Ovary (tissue), 3 donors: ENCODE measurements at regions not wholly inside any gene's neighbourhood (a gene's known extent, or its start where the extent isn't known, plus 50 kb on each side); places are given as distances from the start of the nearest gene placed in this dataset.

Source experiments
- CTCF ChIP-seq, 3 donors: fragments of 450-650 bp in 2 of 3; fragments of 200-600 bp in 1 of 3; IDR thresholded peaks; one replicate each; pipeline versions ENCODE4 v1.5.1 to v1.8.0; 2016 to 2022; ENCODE audit warnings: antibody characterized with exemption in 3 of 3, mild to moderate bottlenecking in 1 of 3
- EP300 ChIP-seq: sonication (generic); formaldehyde crosslinking; IDR thresholded peaks from one replicate; pipeline ENCODE4 v1.6.1; 2017; ENCODE audit warnings: antibody characterized with exemption
- POLR2A ChIP-seq: fragments of 450-650 bp; IDR thresholded peaks from one replicate; pipeline ENCODE4 v1.6.1; 2017; ENCODE audit warnings: antibody characterized with exemption, mild to moderate bottlenecking, moderate library complexity
- donor health status: DM: no; HTN: no; CAD: no.

- TF ChIP-seq CTCF (IDR thresholded peaks at IDR 0.05) (no peak), POLR2A (no peak), EP300 (no peak)
These were observed 54.0 kb upstream of the RIOK3 start for GRCh38 chr18:23399067-23399466.
